ENCODE measurements at regions not wholly inside any gene's neighbourhood (a gene's known extent, or its start where the extent isn't known, plus 50 kb on each side); places are given as distances from the start of the nearest gene placed in this dataset.
A peak's percentile ranks its signal among the peaks of the same experiment; 100 is the strongest.
"Not testable (repeated sequence)": the region's sequence is repeated elsewhere in the genome, so short reads cannot be mapped to it uniquely, and the experiment has no call there.

GRCh38 chr2:758073-758820, 81.0 kb upstream of the TMEM18 start:
- DNase-seq (ENCODE audit: extremely low spot score) = no peak
- Histone ChIP-seq H3K4me1 (ENCODE audit: insufficient read depth) (no peaks in the 10 kb centered on the region), H3K4me3 (ENCODE audit: low read depth, low read length) (no peak overlapping the region), H3K27ac (ENCODE audit: low read depth) (no peak overlapping the region), H3K36me3 (ENCODE audit: insufficient read depth) (no peaks in the 10 kb centered on the region)
- WGBS = 75% methylated on average over 12 of the region's 13 CpGs

GRCh38 chr2:753123-753522, 75.9 kb upstream of the TMEM18 start:
- WGBS = 93% methylated on average over 7 of the region's 7 CpGs
- no peaks in the 10 kb centered on the region for H3K4me1 ChIP-seq (ENCODE audit: insufficient read depth)

GRCh38 chr2:751474-751873, 74.3 kb upstream of the TMEM18 start:
- no peak for DNase-seq (ENCODE audit: extremely low spot score)
- WGBS = 84% methylated on average over 10 of the region's 10 CpGs
- no peaks in the 10 kb centered on the region for H3K36me3 ChIP-seq (ENCODE audit: insufficient read depth)

More at GRCh38 chr2:753123-753522, 75.9 kb upstream of the TMEM18 start:
- H3K4me3 ChIP-seq (ENCODE audit: low read depth, low read length) = no peak overlapping the region
- no peaks in the 10 kb centered on the region for H3K36me3 ChIP-seq (ENCODE audit: insufficient read depth)
- no peak for DNase-seq (ENCODE audit: extremely low spot score)
- H3K27ac ChIP-seq (ENCODE audit: low read depth) = no peak overlapping the region

GRCh38 chr2:750628-751027, 73.4 kb upstream of the TMEM18 start:
- Histone ChIP-seq H3K36me3 (ENCODE audit: insufficient read depth) (no peaks in the 10 kb centered on the region), H3K4me3 (ENCODE audit: low read depth, low read length) (no peak overlapping the region), H3K4me1 (ENCODE audit: insufficient read depth) (no peaks in the 10 kb centered on the region), H3K27ac (ENCODE audit: low read depth) (no peak overlapping the region)
- no peak for DNase-seq (ENCODE audit: extremely low spot score)
- 85% methylated on average over 5 of the region's 5 CpGs for WGBS

More at GRCh38 chr2:751474-751873, 74.3 kb upstream of the TMEM18 start:
- H3K4me1 ChIP-seq (ENCODE audit: insufficient read depth) = no peaks in the 10 kb centered on the region
- H3K27ac ChIP-seq (ENCODE audit: low read depth) = no peak overlapping the region
- H3K4me3 ChIP-seq (ENCODE audit: low read depth, low read length) = no peak overlapping the region

- WGBS = 94% methylated on average over 12 of the region's 12 CpGs
- Histone ChIP-seq H3K36me3 (ENCODE audit: insufficient read depth) (no peaks in the 10 kb centered on the region), H3K27ac (ENCODE audit: low read depth) (no peak overlapping the region), H3K4me1 (ENCODE audit: insufficient read depth) (no peaks in the 10 kb centered on the region), H3K4me3 (ENCODE audit: low read depth, low read length) (no peak overlapping the region)
- no peak for DNase-seq (ENCODE audit: extremely low spot score)
Observed at GRCh38 chr2:747762-748351, 70.7 kb upstream of the TMEM18 start.

- Histone ChIP-seq H3K36me3 (ENCODE audit: insufficient read depth) (no peaks in the 10 kb centered on the region), H3K27ac (ENCODE audit: low read depth) (no peak overlapping the region), H3K4me3 (ENCODE audit: low read depth, low read length) (no peak overlapping the region), H3K4me1 (ENCODE audit: insufficient read depth) (no peaks in the 10 kb centered on the region)
- DNase-seq (ENCODE audit: extremely low spot score) = no peak
- 60% methylated on average over 4 of the region's 4 CpGs for WGBS
Observed at GRCh38 chr2:746697-747096, 69.5 kb upstream of the TMEM18 start.

GRCh38 chr2:744088-744487, 66.9 kb upstream of the TMEM18 start:
- no peaks in the 10 kb centered on the region for H3K36me3 ChIP-seq (ENCODE audit: insufficient read depth)
- no peaks in the 10 kb centered on the region for H3K4me1 ChIP-seq (ENCODE audit: insufficient read depth)
- no peak overlapping the region for H3K4me3 ChIP-seq (ENCODE audit: low read depth, low read length)
- H3K27ac ChIP-seq (ENCODE audit: low read depth) = no peak overlapping the region
- 92% methylated on average over 3 of the region's 3 CpGs for WGBS
- DNase-seq (ENCODE audit: extremely low spot score) = no peak

GRCh38 chr2:742221-742620, 65.0 kb upstream of the TMEM18 start:
- Histone ChIP-seq H3K4me1 (ENCODE audit: insufficient read depth) (no peaks in the 10 kb centered on the region), H3K27ac (ENCODE audit: low read depth) (no peak overlapping the region), H3K36me3 (ENCODE audit: insufficient read depth) (no peaks in the 10 kb centered on the region), H3K4me3 (ENCODE audit: low read depth, low read length) (no peak overlapping the region)
- WGBS = 73% methylated on average over 9 of the region's 9 CpGs
- DNase-seq (ENCODE audit: extremely low spot score) = no peak

GRCh38 chr2:741195-741496, 63.9 kb upstream of the TMEM18 start:
- no peak for DNase-seq (ENCODE audit: extremely low spot score)
- Histone ChIP-seq H3K36me3 (ENCODE audit: insufficient read depth) (no peaks in the 10 kb centered on the region), H3K27ac (ENCODE audit: low read depth) (no peak overlapping the region), H3K4me1 (ENCODE audit: insufficient read depth) (no peaks in the 10 kb centered on the region), H3K4me3 (ENCODE audit: low read depth, low read length) (no peak overlapping the region)
- 26% methylated on average over 3 of the region's 3 CpGs for WGBS

GRCh38 chr2:740322-741194, 63.4 kb upstream of the TMEM18 start:
- peak overlapping the region; percentile 24 for H3K4me3 ChIP-seq (ENCODE audit: low read depth, low read length)
- not testable (repeated sequence) for H3K27ac ChIP-seq (ENCODE audit: low read depth); H3K4me1 ChIP-seq (ENCODE audit: insufficient read depth); H3K36me3 ChIP-seq (ENCODE audit: insufficient read depth)
- WGBS = 1% methylated on average over 41 of the region's 41 CpGs
- peak; percentile 59 for DNase-seq (ENCODE audit: extremely low spot score)

- H3K36me3 ChIP-seq (ENCODE audit: insufficient read depth); H3K4me1 ChIP-seq (ENCODE audit: insufficient read depth); DNase-seq (ENCODE audit: extremely low spot score); H3K27ac ChIP-seq (ENCODE audit: low read depth): not testable (repeated sequence)
- H3K4me3 ChIP-seq (ENCODE audit: low read depth, low read length) = peak overlapping the region; percentile 20
- 3% methylated on average over 23 of the region's 23 CpGs for WGBS
Observed at GRCh38 chr2:739864-740321, 62.7 kb upstream of the TMEM18 start.

- Histone ChIP-seq H3K4me3 (ENCODE audit: low read depth, low read length) (no peak overlapping the region), H3K4me1 (ENCODE audit: insufficient read depth) (no peaks in the 10 kb centered on the region), H3K27ac (ENCODE audit: low read depth) (no peak overlapping the region), H3K36me3 (ENCODE audit: insufficient read depth) (no peaks in the 10 kb centered on the region)
- DNase-seq (ENCODE audit: extremely low spot score) = no peak
Observed at GRCh38 chr2:736939-737338, 59.7 kb upstream of the TMEM18 start.

- DNase-seq (ENCODE audit: extremely low spot score) = no peak
- 48% methylated on average over 5 of the region's 5 CpGs for WGBS
- Histone ChIP-seq H3K4me1 (ENCODE audit: insufficient read depth) (no peaks in the 10 kb centered on the region), H3K4me3 (ENCODE audit: low read depth, low read length) (no peak overlapping the region), H3K27ac (ENCODE audit: low read depth) (no peak overlapping the region), H3K36me3 (ENCODE audit: insufficient read depth) (no peaks in the 10 kb centered on the region)
Observed at GRCh38 chr2:735670-736218, 58.5 kb upstream of the TMEM18 start.

- Histone ChIP-seq H3K4me1 (ENCODE audit: insufficient read depth) (no peaks in the 10 kb centered on the region), H3K27ac (ENCODE audit: low read depth) (no peak overlapping the region), H3K36me3 (ENCODE audit: insufficient read depth) (no peaks in the 10 kb centered on the region), H3K4me3 (ENCODE audit: low read depth, low read length) (no peak overlapping the region)
- WGBS = 83% methylated on average over 8 of the region's 8 CpGs
- no peak for DNase-seq (ENCODE audit: extremely low spot score)
Observed at GRCh38 chr2:734496-734895, 57.3 kb upstream of the TMEM18 start.
